Smooth muscle cell (in vitro differentiated cells): ENCODE measurements at regions not wholly inside any gene's neighbourhood (a gene's known extent, or its start where the extent isn't known, plus 50 kb on each side); places are given as distances from the start of the nearest gene placed in this dataset.

Source experiments
- DNase-seq: peaks from one replicate; lab custom pipeline; 2025; ENCODE audit not compliant: unreplicated experiment; lab: John Stamatoyannopoulos, UW
- H2AFZ ChIP-seq: fragments of 200-600 bp; sonication (generic); 2 replicates; pipeline ENCODE4 v1.6.0; 2016; ENCODE audit warnings: antibody characterized with exemption, low read depth, mild to moderate bottlenecking
- H3F3A ChIP-seq: fragments of 200-600 bp; sonication (generic); 2 replicates; pipeline ENCODE4 v1.6.0; 2017; ENCODE audit warnings: antibody characterized with exemption, low read depth
- H3K27ac ChIP-seq: fragments of 200-600 bp; sonication (generic); 2 replicates; pipeline ENCODE4 v1.5.1; 2016; ENCODE audit warnings: low read depth, mild to moderate bottlenecking
- H3K27me3 ChIP-seq: fragments of 200-600 bp; sonication (generic); 2 replicates; pipeline ENCODE4 v1.6.1; 2016; ENCODE audit warnings: low read depth, mild to moderate bottlenecking
- H3K36me3 ChIP-seq: fragments of 200-600 bp; sonication (generic); 2 replicates; pipeline ENCODE4 v1.5.1; 2016; ENCODE audit warnings: low read depth
- H3K4me1 ChIP-seq: fragments of 200-600 bp; sonication (generic); 2 replicates; pipeline ENCODE4 v1.5.1; 2016; ENCODE audit warnings: low read depth
- H3K4me2 ChIP-seq: fragments of 200-600 bp; sonication (generic); 2 replicates; pipeline ENCODE4 v1.6.0; 2016; ENCODE audit warnings: mild to moderate bottlenecking
- H3K4me3 ChIP-seq: fragments of 200-600 bp; sonication (generic); 2 replicates; pipeline ENCODE4 v1.5.1; 2016; ENCODE audit warnings: mild to moderate bottlenecking
- H3K79me2 ChIP-seq: fragments of 200-600 bp; sonication (generic); 2 replicates; pipeline ENCODE4 v1.6.0; 2016; ENCODE audit warnings: low read depth, mild to moderate bottlenecking
- H3K9ac ChIP-seq: fragments of 200-600 bp; sonication (generic); 2 replicates; pipeline ENCODE4 v1.6.0; 2016; ENCODE audit warnings: low read depth
- H3K9me3 ChIP-seq: fragments of 200-600 bp; sonication (generic); replicated peaks from 2 replicates; pipeline ENCODE4 v1.5.1; 2016; ENCODE audit warnings: low read depth
- H4K20me1 ChIP-seq: fragments of 200-600 bp; sonication (generic); 2 replicates; pipeline ENCODE4 v1.6.0; 2016; ENCODE audit warnings: low read depth
- CTCF ChIP-seq: fragments of 200-600 bp; sonication (generic); IDR thresholded peaks from 2 replicates; pipeline ENCODE4 v1.5.1; 2017; ENCODE audit warnings: borderline replicate concordance, mild to moderate bottlenecking, antibody characterized with exemption; ENCODE audit not compliant: insufficient read depth, poor library complexity, severe bottlenecking
- WGBS: methylation state at CpG from one replicate; pipeline ENCODE4 v1.1.7; 2016; ENCODE audit warnings: low lambda C conversion rate; 5-methylcytosine and 5-hydroxymethylcytosine counted together

GRCh38 chr20:43842126-43843020 is 72.3 kb upstream of the TOX2 start:
- DNase-seq, result no peak
- peaks cover 10% of the 10 kb centered on the region for H3F3A ChIP-seq
- H3K9ac ChIP-seq, result no peak overlapping the region
- no peak for TF ChIP-seq CTCF
- 75% methylated on average over 9 of the region's 9 CpGs for WGBS
- H3K27ac ChIP-seq, result no peak overlapping the region
- no peaks in the 10 kb centered on the region for H3K27me3 ChIP-seq
- H3K4me3 ChIP-seq, result no peak overlapping the region
- no peaks in the 10 kb centered on the region for H3K9me3 ChIP-seq
- no peaks in the 10 kb centered on the region for H3K79me2 ChIP-seq
- H3K4me2 ChIP-seq, result no peak overlapping the region
- H2AFZ ChIP-seq, result no peak overlapping the region
- H4K20me1 ChIP-seq, result no peaks in the 10 kb centered on the region
- H3K36me3 ChIP-seq, result no peaks in the 10 kb centered on the region
- H3K4me1 ChIP-seq, result no peaks in the 10 kb centered on the region

- 73% methylated on average over 11 of the region's 11 CpGs for WGBS
- Histone ChIP-seq H3K27ac (no peak overlapping the region), H3K4me2 (no peak overlapping the region), H3K9me3 (no peaks in the 10 kb centered on the region), H3K4me3 (no peak overlapping the region), H3K4me1 (no peaks in the 10 kb centered on the region), H3K27me3 (no peaks in the 10 kb centered on the region), H3K9ac (no peak overlapping the region), H3K79me2 (no peaks in the 10 kb centered on the region), H2AFZ (no peak overlapping the region), H3F3A (peaks cover 9% of the 10 kb centered on the region), H3K36me3 (no peaks in the 10 kb centered on the region), H4K20me1 (no peaks in the 10 kb centered on the region)
- no peak for DNase-seq
- TF ChIP-seq CTCF, result peak; percentile 25
These were observed 74.1 kb upstream of the TOX2 start for GRCh38 chr20:43840382-43841070.

- Histone ChIP-seq H3F3A (peaks cover 4% of the 10 kb centered on the region), H3K9me3 (no peaks in the 10 kb centered on the region), H4K20me1 (no peaks in the 10 kb centered on the region), H3K27ac (no peak overlapping the region), H3K79me2 (no peaks in the 10 kb centered on the region), H2AFZ (no peak overlapping the region), H3K27me3 (no peaks in the 10 kb centered on the region), H3K4me2 (no peak overlapping the region), H3K4me1 (no peaks in the 10 kb centered on the region), H3K36me3 (no peaks in the 10 kb centered on the region), H3K4me3 (no peak overlapping the region), H3K9ac (no peak overlapping the region)
- no peak for DNase-seq
- WGBS, result 96% methylated on average over 4 of the region's 4 CpGs
- no peak for TF ChIP-seq CTCF
These were observed 74.9 kb upstream of the TOX2 start for GRCh38 chr20:43839793-43840199.

GRCh38 chr20:43838703-43839060 is 76.0 kb upstream of the TOX2 start:
- Histone ChIP-seq H3K36me3 (no peaks in the 10 kb centered on the region), H3F3A (no peaks in the 10 kb centered on the region), H3K79me2 (no peaks in the 10 kb centered on the region), H3K27ac (no peak overlapping the region), H3K9ac (no peak overlapping the region), H3K4me3 (no peak overlapping the region), H4K20me1 (no peaks in the 10 kb centered on the region), H3K4me2 (no peak overlapping the region), H3K9me3 (no peaks in the 10 kb centered on the region), H3K27me3 (no peaks in the 10 kb centered on the region), H3K4me1 (no peaks in the 10 kb centered on the region), H2AFZ (no peak overlapping the region)
- WGBS, result 94% methylated on average over 4 of the region's 5 CpGs
- no peak for TF ChIP-seq CTCF
- no peak for DNase-seq
